ENCODE measurements at regions not wholly inside any gene's neighbourhood (a gene's known extent, or its start where the extent isn't known, plus 50 kb on each side); places are given as distances from the start of the nearest gene placed in this dataset.

- TF ChIP-seq ZNF16 (tag by site-specific recombination; IDR thresholded peaks at IDR 0.05; ENCODE audit: low read depth) (no peak), PRDM6 (tag by site-specific recombination; IDR thresholded peaks at IDR 0.05) (no peak)
Measured at GRCh38 chr3:24968036-24968435, 460.0 kb upstream of the RARB start (continued).

DNA sequence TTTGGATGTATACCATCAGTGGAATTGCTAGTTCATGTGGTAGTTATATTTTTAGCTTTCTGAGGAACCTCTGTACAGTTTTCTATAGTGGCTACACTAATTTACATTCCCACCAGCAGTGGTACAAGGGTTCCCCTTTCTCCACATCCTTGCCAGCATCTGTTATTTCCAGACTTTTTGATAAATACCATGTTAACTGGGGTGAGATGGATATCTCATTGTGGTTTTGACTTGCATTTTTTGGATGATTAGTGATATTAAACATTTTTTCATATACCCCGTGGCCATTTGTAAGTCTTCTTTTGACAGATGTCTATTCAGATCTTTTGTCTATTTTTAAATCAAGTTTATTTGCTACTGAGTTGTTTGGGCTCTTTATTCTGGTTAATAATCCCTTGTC is 455.6 kb upstream of the RARB start:
- no peak for TF ChIP-seq ZNF350 (tag by site-specific recombination; IDR thresholded peaks at IDR 0.05)
- no peak for TF ChIP-seq ZNF362 (tag by site-specific recombination; IDR thresholded peaks at IDR 0.05)
- TF ChIP-seq ZNF658 (tag by site-specific recombination; IDR thresholded peaks at IDR 0.05) = no peak
- no peak for TF ChIP-seq ZNF664 (tag by site-specific recombination; IDR thresholded peaks at IDR 0.05)
- TF ChIP-seq ZBTB17 (tag by site-specific recombination; IDR thresholded peaks at IDR 0.05) = no peak
- no peak for TF ChIP-seq ZBTB1 (tag by site-specific recombination; IDR thresholded peaks at IDR 0.05)
- no peak for TF ChIP-seq SCRT1 (tag by site-specific recombination; IDR thresholded peaks at IDR 0.05; ENCODE audit: borderline replicate concordance)
- TF ChIP-seq ZNF24 (tag by site-specific recombination; IDR thresholded peaks at IDR 0.05) = no peak
- no peak for TF ChIP-seq ZNF585B (tag by site-specific recombination; IDR thresholded peaks at IDR 0.05)
- no peak for TF ChIP-seq PRDM1 (tag by site-specific recombination; IDR thresholded peaks at IDR 0.05)
- no peak for TF ChIP-seq ZNF148 (tag by site-specific recombination; IDR thresholded peaks at IDR 0.05; ENCODE audit: borderline replicate concordance)
- no peak for TF ChIP-seq ZNF239 (tag by site-specific recombination; IDR thresholded peaks at IDR 0.05)
- no peak for TF ChIP-seq ZNF433 (tag by site-specific recombination; IDR thresholded peaks at IDR 0.05; ENCODE audit: low read depth)
- TF ChIP-seq, protein P1, sequence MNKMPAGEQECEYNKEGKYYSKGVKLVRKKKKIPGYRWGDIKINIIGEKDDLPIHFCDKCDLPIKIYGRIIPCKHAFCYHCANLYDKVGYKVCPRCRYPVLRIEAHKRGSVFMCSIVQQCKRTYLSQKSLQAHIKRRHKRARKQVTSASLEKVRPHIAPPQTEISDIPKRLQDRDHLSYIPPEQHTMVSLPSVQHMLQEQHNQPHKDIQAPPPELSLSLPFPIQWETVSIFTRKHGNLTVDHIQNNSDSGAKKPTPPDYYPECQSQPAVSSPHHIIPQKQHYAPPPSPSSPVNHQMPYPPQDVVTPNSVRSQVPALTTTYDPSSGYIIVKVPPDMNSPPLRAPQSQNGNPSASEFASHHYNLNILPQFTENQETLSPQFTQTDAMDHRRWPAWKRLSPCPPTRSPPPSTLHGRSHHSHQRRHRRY (tag by site-specific recombination; IDR thresholded peaks at IDR 0.05) = no peak
- TF ChIP-seq ZNF843 (tag by site-specific recombination; IDR thresholded peaks at IDR 0.05) = no peak
- TF ChIP-seq ZNF473 (tag by site-specific recombination; IDR thresholded peaks at IDR 0.05) = no peak
- Histone ChIP-seq H3K9me3 (ENCODE audit: control insufficient read depth, insufficient read depth, low read depth, low read length) (no peaks in the 10 kb centered on the region), H3K4me1 (ENCODE audit: control insufficient read depth, insufficient read depth, low read length) (no peaks in the 10 kb centered on the region), H3K4me3 (ENCODE audit: low read depth, low read length) (no peak overlapping the region), H3K36me3 (ENCODE audit: control insufficient read depth in 2 of 2, insufficient read depth in 1 of 2, low read length in 2 of 2) (no peaks in the 10 kb centered on the region), H3K27ac (ENCODE audit: extremely low read depth, low read depth, low read length) (no peak overlapping the region)
- CTCF ChIA-PET = interaction anchor here (0.7 to 1.5 kb wide), 2 partner anchors 9 to 619 kb away, joined by 4 to 6 read pairs; no protein-coding TSS in a partner anchor
- POLR2A ChIA-PET = no interaction called here

DNA sequence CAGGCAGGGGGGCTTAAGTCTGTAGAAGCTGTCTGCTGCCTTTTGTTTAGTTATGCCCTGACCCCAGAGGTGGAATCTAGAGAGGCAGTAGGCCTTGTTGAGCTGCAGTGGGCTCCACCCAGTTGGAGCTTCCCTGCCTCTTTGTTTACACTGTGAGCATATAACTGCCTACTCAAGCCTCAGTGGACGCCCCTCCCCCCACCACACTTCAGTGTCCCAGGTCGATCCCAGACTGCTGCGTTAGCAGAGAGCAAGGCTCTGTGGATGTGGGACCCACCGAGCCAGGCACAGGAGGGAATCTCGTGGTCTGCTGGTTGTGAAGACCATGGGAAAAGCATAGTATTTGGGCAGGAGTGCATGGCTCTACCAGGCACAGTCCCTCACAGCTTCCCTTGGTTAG is 446.8 kb upstream of the RARB start:
- ChIA-PET POLR2A (no interaction called here), CTCF (no interaction called here)
- no peaks in the 10 kb centered on the region for H3K9me3 ChIP-seq (ENCODE audit: control insufficient read depth, insufficient read depth, low read depth, low read length)
- no peaks in the 10 kb centered on the region for H3K36me3 ChIP-seq (ENCODE audit: control insufficient read depth in 2 of 2, insufficient read depth in 1 of 2, low read length in 2 of 2)
- no peak overlapping the region for H3K27ac ChIP-seq (ENCODE audit: extremely low read depth, low read depth, low read length)
- H3K4me3 ChIP-seq (ENCODE audit: low read depth, low read length) = no peak overlapping the region
- H3K4me1 ChIP-seq (ENCODE audit: control insufficient read depth, insufficient read depth, low read length) = no peaks in the 10 kb centered on the region
- no peak for TF ChIP-seq ZNF248 (tag by site-specific recombination; IDR thresholded peaks at IDR 0.05)
- no peak for TF ChIP-seq ZNF114 (tag by site-specific recombination; IDR thresholded peaks at IDR 0.05)
- no peak for TF ChIP-seq ZNF529 (tag by site-specific recombination; IDR thresholded peaks at IDR 0.05; ENCODE audit: insufficient replicate concordance)
- no peak for TF ChIP-seq ZNF354C (tag by site-specific recombination; IDR thresholded peaks at IDR 0.05; ENCODE audit: borderline replicate concordance, low read depth)
- TF ChIP-seq ZSCAN18 (tag by site-specific recombination; IDR thresholded peaks at IDR 0.05) = no peak
- no peak for TF ChIP-seq ZNF596 (tag by site-specific recombination; IDR thresholded peaks at IDR 0.05)
- TF ChIP-seq, protein P2, sequence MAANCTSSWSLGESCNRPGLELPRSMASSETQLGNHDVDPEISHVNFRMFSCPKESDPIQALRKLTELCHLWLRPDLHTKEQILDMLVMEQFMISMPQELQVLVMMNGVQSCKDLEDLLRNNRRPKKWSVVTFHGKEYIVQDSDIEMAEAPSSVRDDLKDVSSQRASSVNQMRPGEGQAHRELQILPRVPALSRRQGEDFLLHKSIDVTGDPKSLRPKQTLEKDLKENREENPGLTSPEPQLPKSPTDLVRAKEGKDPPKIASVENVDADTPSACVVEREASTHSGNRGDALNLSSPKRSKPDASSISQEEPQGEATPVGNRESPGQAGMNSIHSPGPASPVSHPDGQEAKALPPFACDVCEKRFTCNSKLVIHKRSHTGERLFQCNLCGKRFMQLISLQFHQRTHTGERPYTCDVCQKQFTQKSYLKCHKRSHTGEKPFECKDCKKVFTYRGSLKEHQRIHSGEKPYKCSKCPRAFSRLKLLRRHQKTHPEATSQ (tag by site-specific recombination; IDR thresholded peaks at IDR 0.05) = no peak
- no peak for TF ChIP-seq ZNF112 (tag by site-specific recombination; IDR thresholded peaks at IDR 0.05)
- no peak for TF ChIP-seq ZBTB48 (tag by site-specific recombination; IDR thresholded peaks at IDR 0.05)

Data from HEK293 (cell line).